Vagina (tissue), 2 donors: ENCODE measurements at regions not wholly inside any gene's neighbourhood (a gene's known extent, or its start where the extent isn't known, plus 50 kb on each side); places are given as distances from the start of the nearest gene placed in this dataset.

Source experiments
- CTCF ChIP-seq, 3 experiments: fragments of 450-650 bp in 2 of 3; fragments of 200-600 bp in 1 of 3; sonication (generic) in 1 of 3; IDR thresholded peaks; one replicate each; pipeline ENCODE4 v1.5.1; 2017 to 2019; ENCODE audit warnings: antibody characterized with exemption in 3 of 3, mild to moderate bottlenecking in 2 of 3, moderate library complexity in 2 of 3
- POLR2A ChIP-seq, 2 donors: fragments of 450-650 bp; IDR thresholded peaks; one replicate each; pipeline ENCODE4 v1.6.1; 2017; ENCODE audit warnings: antibody characterized with exemption in 2 of 2, mild to moderate bottlenecking in 2 of 2, moderate library complexity in 2 of 2
- POLR2AphosphoS5 ChIP-seq, 2 donors: sonication (generic); formaldehyde crosslinking; IDR thresholded peaks; one replicate each; pipeline ENCODE4 v1.9.0; 2017; ENCODE audit warnings: antibody characterized with exemption in 2 of 2, mild to moderate bottlenecking in 2 of 2, low read depth in 1 of 2; ENCODE audit not compliant: insufficient read depth in 1 of 2

- TF ChIP-seq CTCF (IDR thresholded peaks at IDR 0.05) (no peak), POLR2A (IDR thresholded peaks at IDR 0.05) (no peak), POLR2AphosphoS5 (IDR thresholded peaks at IDR 0.05; ENCODE audit: insufficient read depth in 1 of 2, low read depth in 1 of 2) (no peak)
These were observed 69.9 kb downstream of the ARHGEF18 start for GRCh38 chr19:7418596-7418995.
